Rectal smooth muscle tissue (tissue), 1 donor: ENCODE measurements at regions not wholly inside any gene's neighbourhood (a gene's known extent, or its start where the extent isn't known, plus 50 kb on each side); places are given as distances from the start of the nearest gene placed in this dataset.
"Not testable (repeated sequence)": the region's sequence is repeated elsewhere in the genome, so short reads cannot be mapped to it uniquely, and the experiment has no call there.

Experiments used
- H3K27ac ChIP-seq: one replicate; pipeline ENCODE4 v1.7.0; 2013; ENCODE audit warnings: low read depth, low read length, inconsistent platforms
- H3K27me3 ChIP-seq: one replicate; pipeline ENCODE4 v1.7.0; 2013; ENCODE audit warnings: low read length; ENCODE audit not compliant: control insufficient read depth, insufficient read depth
- H3K36me3 ChIP-seq: one replicate; pipeline ENCODE4 v1.7.0; 2013; ENCODE audit warnings: low read length; ENCODE audit not compliant: control insufficient read depth, insufficient read depth
- H3K4me1 ChIP-seq: one replicate; pipeline ENCODE4 v1.7.0; 2013; ENCODE audit warnings: low read length; ENCODE audit not compliant: control insufficient read depth, insufficient read depth
- H3K4me3 ChIP-seq: one replicate; pipeline ENCODE4 v1.7.0; 2013; ENCODE audit warnings: low read length
- H3K9ac ChIP-seq: one replicate; pipeline ENCODE4 v1.7.0; 2013; ENCODE audit warnings: low read length

DNA sequence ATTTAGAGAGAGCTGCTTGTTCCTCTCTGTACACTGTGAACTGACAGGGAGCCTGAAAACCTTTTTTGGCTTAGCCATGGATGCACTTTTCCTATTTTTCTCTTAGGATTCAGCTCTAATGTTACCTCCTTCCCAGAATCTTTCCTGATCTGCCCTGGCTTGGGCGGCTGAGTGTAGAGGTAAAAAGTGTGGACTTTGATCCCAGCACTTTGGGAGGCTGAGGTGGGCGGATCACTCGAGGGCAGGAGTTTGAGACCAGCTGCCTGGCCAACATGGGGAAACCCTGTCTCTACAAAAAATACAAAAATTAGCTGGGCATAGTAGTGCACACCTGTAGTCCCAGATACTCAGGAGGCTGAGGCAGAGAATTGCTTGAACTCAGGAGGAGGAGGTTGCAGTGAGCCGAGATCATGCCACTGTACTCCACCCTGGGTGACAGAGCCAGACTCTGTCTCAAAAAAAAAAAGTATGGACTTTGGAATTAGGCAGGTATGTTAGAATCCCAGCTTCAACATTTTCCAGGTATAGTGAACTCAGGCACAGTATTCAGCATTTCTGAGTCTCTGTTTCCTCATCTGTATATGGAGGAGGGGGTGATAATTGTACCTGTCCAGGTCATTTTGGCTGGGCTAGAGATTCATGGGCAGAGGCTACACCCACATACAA is 212.5 kb upstream of the EEF2KMT start:
- Histone ChIP-seq H3K36me3 (no peaks in the 10 kb centered on the region), H3K9ac (no peak overlapping the region), H3K27me3 (no peaks in the 10 kb centered on the region), H3K4me1 (no peaks in the 10 kb centered on the region), H3K4me3 (no peak overlapping the region), H3K27ac (no peak overlapping the region)

DNA sequence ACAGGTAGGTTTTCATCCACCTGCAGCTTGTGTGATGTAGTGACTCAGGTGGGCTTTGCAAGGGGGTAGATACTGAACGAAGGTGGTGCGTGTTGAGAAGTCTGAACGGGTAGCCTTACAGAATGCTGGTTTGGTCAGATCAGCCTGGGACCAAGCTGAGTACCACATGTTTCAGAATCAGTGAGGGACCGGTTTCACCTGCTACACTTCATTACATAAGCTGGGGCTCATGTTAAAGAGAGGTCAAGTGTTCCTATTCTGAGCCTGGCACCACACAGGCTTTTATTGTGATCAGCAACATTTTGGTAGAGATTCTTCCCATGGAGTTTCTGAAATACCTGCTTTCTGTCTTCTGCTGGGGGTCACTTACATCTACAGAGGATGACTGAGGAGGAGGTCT is 207.4 kb upstream of the EEF2KMT start:
- Histone ChIP-seq H3K27ac (no peak overlapping the region), H3K4me3 (no peak overlapping the region), H3K36me3 (no peaks in the 10 kb centered on the region), H3K27me3 (no peaks in the 10 kb centered on the region), H3K4me1 (no peaks in the 10 kb centered on the region), H3K9ac (no peak overlapping the region)

DNA sequence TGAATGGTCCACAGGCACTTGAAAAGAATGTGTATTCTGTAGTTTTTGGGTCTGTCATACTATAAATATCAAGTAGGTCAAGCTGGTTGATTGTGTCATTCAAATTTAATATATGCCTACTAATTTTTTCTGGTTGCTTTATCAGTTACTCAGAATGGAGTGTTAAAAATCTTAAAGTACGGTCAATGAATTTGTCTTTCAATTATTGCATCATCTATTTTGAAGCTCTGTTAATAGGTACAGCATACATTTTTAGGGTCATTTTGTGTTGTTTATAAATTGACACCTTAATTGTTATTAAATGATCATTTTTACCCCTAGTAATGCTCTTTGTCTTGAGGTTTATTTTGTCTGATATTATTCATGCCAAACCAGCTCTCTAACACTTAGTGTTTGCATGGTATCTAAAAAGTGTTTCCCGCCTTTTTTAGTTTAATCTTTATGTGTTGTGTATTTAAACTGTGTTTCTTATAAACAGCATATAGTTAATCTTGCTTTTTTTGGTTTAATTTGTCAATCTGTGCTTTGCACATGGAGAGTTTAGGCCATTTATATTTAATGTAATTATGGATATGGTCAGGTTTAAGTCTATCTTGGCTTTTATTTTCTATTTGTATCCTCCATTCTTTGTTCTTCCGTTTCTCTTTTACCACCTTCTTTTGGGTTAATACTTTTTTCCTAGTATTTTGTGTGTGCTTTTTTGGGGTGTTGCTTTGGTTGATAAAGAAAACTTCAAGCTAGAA is 204.9 kb upstream of the EEF2KMT start:
- Histone ChIP-seq H3K4me3 (no peak overlapping the region), H3K36me3 (no peaks in the 10 kb centered on the region), H3K27ac (no peak overlapping the region), H3K9ac (no peak overlapping the region), H3K4me1 (no peaks in the 10 kb centered on the region), H3K27me3 (no peaks in the 10 kb centered on the region)

DNA sequence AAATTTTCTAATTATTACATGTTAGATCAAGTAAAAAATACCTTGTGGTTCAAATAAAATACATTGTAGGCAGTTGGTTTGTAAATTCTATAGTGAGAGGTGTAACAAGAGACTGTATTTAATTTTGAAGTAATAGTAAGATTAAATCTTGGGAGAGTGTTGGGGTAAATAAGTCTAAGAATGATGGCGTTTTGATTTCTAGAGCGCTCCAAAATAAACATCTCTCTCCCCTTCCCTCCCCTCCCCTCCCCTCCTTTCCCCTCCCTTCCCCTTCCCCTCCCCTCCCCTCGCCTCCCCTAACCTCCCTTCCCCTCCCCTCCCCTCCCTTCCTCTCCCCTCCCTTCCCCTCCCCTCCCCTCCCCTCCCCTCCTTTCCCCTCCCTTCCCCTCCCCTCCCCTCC is 200.6 kb upstream of the EEF2KMT start:
- no peak overlapping the region for H3K4me3 ChIP-seq
- no peaks in the 10 kb centered on the region for H3K36me3 ChIP-seq
- H3K27ac ChIP-seq, result no peak overlapping the region
- H3K4me1 ChIP-seq, result no peaks in the 10 kb centered on the region
- no peaks in the 10 kb centered on the region for H3K27me3 ChIP-seq
- no peak overlapping the region for H3K9ac ChIP-seq

DNA sequence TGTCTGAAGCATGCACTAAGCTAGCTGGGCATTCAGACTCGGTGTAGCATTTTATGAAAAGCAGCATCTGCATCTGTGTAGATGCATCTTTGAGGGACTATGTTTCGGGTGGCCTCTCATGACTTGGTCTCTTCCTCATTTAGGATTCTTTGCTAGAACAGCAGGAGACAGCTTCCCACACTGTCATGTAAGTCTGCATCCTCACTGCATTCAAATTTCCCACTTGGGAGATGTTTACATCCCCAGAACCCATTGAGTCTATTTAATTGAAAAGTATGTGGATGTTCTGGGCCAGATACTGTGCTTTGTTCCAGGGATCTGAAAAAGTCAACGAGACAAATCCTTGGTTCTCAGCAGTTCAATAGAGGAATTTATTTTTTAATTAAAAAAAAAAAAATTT is 198.6 kb upstream of the EEF2KMT start:
- H3K9ac ChIP-seq, result no peak overlapping the region
- H3K36me3 ChIP-seq, result no peaks in the 10 kb centered on the region
- H3K27me3 ChIP-seq, result no peaks in the 10 kb centered on the region
- no peak overlapping the region for H3K4me3 ChIP-seq
- no peak overlapping the region for H3K27ac ChIP-seq
- no peaks in the 10 kb centered on the region for H3K4me1 ChIP-seq

DNA sequence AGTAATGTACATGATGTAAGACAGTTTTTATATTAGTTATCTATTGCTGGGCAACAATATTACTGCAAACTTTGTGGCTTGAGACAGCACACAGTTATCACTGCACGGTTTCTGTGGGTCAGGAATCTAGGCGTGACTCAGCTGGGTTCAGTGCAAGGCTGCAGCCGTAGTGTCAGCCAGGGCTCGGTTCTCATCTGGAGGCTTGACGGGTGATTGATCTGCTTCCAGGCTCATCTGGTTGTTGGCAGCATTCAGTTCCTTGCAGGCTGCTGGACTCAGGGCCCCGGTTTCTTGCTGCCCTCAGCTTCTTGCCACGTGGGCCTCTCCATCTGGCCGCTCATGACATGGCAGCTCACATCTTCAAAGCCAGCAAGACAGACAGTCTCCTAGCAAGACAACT is 197.7 kb upstream of the EEF2KMT start:
- H3K36me3 ChIP-seq, H3K4me1 ChIP-seq, H3K4me3 ChIP-seq, H3K27me3 ChIP-seq, H3K9ac ChIP-seq, H3K27ac ChIP-seq: not testable (repeated sequence)

DNA sequence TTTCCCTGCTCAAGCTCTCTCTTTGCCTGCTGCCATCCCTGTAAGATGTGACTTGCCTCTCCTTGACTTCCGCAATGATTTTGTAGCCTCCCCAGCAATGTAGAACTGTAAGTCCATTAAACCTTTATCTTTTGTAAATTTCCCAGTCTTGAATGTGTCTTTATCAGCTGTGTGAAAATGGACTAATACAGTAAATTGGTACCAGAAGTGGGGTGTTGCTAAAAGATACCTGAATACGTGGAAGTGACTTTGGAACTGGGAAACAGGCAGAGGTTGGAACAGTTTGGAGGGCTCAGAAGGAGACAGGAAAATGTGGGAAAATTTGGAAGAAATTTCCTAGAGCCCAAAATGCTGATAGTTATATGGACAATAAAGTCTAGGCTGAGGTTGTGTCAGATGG is 184.6 kb upstream of the EEF2KMT start:
- not testable (repeated sequence) for H3K4me1 ChIP-seq, H3K36me3 ChIP-seq, H3K9ac ChIP-seq, H3K4me3 ChIP-seq, H3K27me3 ChIP-seq, H3K27ac ChIP-seq

DNA sequence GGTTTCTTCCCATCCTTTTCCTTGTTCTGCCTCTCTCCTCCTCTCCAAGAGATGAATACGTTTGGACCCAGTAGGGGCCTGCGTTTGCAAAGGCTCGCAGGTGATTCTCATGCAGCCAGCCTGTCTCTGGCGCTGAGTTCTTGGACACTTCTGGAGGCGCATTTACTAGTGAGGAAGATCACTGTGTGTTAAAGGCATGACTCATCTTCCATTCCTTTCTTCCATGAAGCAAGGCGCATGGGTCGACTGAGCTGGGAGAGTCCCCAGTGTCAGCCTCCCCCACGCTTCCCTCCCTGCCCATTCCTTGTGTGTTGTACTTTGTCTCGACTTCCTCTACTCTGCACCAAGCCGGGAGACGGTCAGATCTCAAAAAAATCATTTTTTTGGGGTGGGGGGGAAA is 159.9 kb upstream of the EEF2KMT start:
- Histone ChIP-seq H3K9ac (no peak overlapping the region), H3K4me1 (no peaks in the 10 kb centered on the region), H3K36me3 (no peaks in the 10 kb centered on the region), H3K27ac (no peak overlapping the region), H3K27me3 (no peaks in the 10 kb centered on the region), H3K4me3 (no peak overlapping the region)

DNA sequence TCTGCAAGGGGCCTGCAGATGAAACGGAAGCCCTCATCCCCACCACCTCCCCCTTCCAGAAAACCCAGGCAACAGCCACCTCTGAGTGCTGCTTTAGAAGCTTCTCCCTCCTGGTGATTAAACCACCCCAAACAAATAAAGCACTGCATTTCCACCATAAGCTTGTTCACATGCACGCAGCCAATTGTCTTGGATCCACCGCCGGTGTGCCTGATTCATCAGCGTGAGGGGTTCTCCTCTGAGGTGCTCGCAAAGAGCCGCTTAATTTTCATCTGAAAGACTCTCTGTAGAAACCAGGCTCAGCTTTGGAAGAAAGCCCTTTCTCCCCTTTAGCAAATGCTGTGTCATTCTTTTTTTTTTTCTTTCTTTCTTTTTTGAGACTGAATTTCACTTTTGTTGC is 155.2 kb upstream of the EEF2KMT start:
- Histone ChIP-seq H3K36me3 (no peaks in the 10 kb centered on the region), H3K4me1 (no peaks in the 10 kb centered on the region), H3K27me3 (no peaks in the 10 kb centered on the region), H3K27ac (no peak overlapping the region), H3K4me3 (no peak overlapping the region), H3K9ac (no peak overlapping the region)

DNA sequence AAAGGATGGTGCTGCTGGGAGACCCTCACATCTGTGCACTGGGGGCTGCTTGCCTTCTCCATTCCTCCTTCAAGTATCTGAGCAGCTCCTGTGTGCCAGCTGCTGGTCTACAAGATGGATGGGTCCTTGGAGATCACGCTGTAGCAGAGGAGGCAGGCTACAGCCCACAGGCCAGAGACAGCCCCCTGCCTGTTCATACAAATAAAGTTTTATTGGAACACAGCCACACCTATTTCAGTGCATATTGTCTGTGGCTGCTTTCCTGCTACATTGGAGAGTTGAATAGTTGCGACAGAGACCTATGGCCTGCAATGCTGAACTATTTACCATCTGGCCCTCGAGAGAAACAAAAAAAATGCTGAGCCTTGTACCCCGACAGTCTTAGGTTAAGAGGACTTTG is 149.8 kb upstream of the EEF2KMT start:
- H3K27ac ChIP-seq, H3K27me3 ChIP-seq, H3K4me3 ChIP-seq, H3K4me1 ChIP-seq, H3K9ac ChIP-seq, H3K36me3 ChIP-seq: not testable (repeated sequence)

DNA sequence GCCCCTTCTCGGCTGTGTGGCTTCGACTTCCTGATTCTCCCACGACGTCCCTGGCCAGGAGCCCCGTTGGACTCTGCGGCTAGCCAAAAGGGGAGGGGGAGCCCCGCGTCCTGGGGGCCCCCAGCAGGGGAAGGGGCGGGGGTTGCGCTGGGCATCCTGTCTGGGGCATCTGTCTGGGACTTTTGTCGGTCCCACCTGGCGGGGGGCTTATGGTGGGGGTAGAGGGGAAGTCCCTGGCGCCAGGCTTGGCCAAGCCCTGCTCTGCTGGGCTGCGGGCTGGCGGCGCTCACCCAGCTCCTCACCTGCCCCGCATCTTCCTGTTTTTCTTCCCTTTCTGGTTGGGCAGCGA is 142.7 kb upstream of the EEF2KMT start:
- H3K36me3 ChIP-seq, H3K27ac ChIP-seq, H3K27me3 ChIP-seq, H3K4me3 ChIP-seq, H3K4me1 ChIP-seq, H3K9ac ChIP-seq: not testable (repeated sequence)

DNA sequence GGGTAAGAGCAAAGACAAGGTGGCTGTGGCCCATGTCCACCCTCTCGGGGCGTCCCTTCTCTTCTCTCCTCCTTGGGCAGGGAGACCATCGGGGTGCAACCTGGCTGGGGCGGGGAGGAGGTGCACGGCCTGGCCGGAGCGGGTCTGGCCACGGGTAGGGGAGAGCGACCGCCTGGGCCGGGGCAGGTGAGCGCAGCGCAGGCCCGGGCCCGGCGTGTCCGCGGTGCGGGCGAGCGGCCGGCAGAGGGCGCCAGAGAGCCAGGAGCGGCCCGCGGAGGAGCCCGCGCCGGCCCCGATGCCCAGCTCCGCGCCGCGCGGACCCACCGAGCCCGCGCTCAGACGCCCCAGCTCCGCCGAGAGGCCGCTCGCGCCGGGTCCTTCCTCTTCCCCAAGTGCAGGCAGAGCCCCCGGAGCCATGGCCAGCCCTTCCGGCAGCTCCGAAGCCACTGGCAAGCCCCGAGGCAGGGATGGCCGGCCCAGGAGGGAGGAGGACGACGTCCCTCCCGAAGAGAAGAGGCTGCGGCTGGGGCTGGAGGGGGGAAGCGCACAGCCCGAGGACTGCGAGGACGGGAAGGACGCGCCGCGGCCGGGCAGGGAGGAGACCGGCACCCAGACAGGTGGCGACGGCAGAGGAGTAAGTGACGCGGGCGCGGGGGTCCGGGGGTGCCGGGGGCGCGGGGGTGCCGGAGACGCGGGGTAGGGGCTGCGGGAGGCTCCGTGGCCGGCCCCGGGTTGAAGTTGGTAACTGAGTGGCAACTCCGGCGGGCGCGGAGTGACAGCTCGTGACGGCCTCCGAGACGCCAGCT is 142.1 kb upstream of the EEF2KMT start:
- not testable (repeated sequence) for H3K4me1 ChIP-seq, H3K4me3 ChIP-seq, H3K27me3 ChIP-seq, H3K27ac ChIP-seq, H3K9ac ChIP-seq, H3K36me3 ChIP-seq

DNA sequence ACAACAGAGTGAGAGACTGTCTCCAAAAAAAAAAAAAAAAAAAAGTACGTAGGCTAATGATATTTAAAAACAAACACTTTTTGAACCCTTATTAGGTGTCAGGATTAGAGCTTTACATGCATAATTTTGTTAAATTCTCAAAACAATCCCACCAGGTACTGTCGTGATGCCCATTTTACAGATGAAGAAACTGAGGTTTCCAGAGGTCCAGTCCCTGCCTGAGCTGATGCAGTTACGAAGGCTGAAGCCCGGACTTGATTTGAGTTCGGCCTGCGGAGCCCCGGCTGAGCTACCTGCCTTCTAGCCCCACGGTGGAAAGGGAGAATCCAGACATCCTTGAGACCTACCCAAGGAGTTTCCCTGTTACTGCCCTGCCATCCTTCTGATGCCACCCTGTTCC is 137.5 kb upstream of the EEF2KMT start:
- Histone ChIP-seq H3K36me3 (no peaks in the 10 kb centered on the region), H3K9ac (no peak overlapping the region), H3K27me3 (no peaks in the 10 kb centered on the region), H3K4me1 (no peaks in the 10 kb centered on the region), H3K27ac (no peak overlapping the region), H3K4me3 (no peak overlapping the region)
